ENCODE measurements at regions not wholly inside any gene's neighbourhood (a gene's known extent, or its start where the extent isn't known, plus 50 kb on each side); places are given as distances from the start of the nearest gene placed in this dataset.

DNA sequence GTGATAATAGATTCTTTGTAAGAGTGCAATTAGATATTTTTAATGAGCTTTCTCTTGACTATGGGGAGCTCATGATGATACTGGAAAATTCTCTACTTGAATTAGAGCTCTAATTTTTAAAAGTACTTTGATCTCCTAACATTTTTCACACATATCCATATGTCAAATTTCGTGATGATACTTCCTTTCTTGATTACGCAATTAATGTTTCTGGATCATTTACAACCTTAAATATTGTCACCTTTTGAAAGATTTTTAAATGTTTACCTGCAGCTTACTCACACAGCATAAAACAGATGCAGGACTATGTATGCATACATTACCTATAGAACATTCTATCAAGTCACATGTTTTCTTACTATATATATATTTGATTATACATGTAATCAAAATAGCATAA is 598.5 kb upstream of the DSEL start:
- intact Hi-C loops (cut with micrococcal nuclease; ENCODE audit: unreplicated experiment): no loop called here
- Histone ChIP-seq H3F3A (ENCODE audit: insufficient read depth, low read depth) (no peaks in the 10 kb centered on the region), H3K4me1 (replicated peaks; ENCODE audit: insufficient read depth) (no peaks in the 10 kb centered on the region), H3K9me2 (ENCODE audit: insufficient read depth) (no peaks in the 10 kb centered on the region), H3K79me2 (ENCODE audit: low read depth) (no peaks in the 10 kb centered on the region), H3K9me3 (ENCODE audit: insufficient read depth, low read depth) (no peaks in the 10 kb centered on the region), H3K27ac (no peak overlapping the region), H2AFZ (no peak overlapping the region), H4K20me1 (ENCODE audit: insufficient read depth) (peaks cover 3% of the 10 kb centered on the region; the same call in 1 of the 2 replicates), H3K4me2 (no peak overlapping the region), H3K27me3 (ENCODE audit: insufficient read depth, low read depth) (no peaks in the 10 kb centered on the region), H3K36me3 (ENCODE audit: low read depth) (no peaks in the 10 kb centered on the region), H3K4me3 (no peak overlapping the region)
- DNase-seq: no peak
- CTCF ChIA-PET: no interaction called here
- POLR2A ChIA-PET (ENCODE audit: unreplicated experiment): no interaction called here
- BruUV-seq (replicated peaks): no TSS peak
- TF ChIP-seq, protein P1, sequence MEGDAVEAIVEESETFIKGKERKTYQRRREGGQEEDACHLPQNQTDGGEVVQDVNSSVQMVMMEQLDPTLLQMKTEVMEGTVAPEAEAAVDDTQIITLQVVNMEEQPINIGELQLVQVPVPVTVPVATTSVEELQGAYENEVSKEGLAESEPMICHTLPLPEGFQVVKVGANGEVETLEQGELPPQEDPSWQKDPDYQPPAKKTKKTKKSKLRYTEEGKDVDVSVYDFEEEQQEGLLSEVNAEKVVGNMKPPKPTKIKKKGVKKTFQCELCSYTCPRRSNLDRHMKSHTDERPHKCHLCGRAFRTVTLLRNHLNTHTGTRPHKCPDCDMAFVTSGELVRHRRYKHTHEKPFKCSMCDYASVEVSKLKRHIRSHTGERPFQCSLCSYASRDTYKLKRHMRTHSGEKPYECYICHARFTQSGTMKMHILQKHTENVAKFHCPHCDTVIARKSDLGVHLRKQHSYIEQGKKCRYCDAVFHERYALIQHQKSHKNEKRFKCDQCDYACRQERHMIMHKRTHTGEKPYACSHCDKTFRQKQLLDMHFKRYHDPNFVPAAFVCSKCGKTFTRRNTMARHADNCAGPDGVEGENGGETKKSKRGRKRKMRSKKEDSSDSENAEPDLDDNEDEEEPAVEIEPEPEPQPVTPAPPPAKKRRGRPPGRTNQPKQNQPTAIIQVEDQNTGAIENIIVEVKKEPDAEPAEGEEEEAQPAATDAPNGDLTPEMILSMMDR (conservative IDR thresholded peaks at IDR 0.05): no peak
- TF ChIP-seq EZH2 (IDR thresholded peaks at IDR 0.05; ENCODE audit: low read depth): no peak

DNA sequence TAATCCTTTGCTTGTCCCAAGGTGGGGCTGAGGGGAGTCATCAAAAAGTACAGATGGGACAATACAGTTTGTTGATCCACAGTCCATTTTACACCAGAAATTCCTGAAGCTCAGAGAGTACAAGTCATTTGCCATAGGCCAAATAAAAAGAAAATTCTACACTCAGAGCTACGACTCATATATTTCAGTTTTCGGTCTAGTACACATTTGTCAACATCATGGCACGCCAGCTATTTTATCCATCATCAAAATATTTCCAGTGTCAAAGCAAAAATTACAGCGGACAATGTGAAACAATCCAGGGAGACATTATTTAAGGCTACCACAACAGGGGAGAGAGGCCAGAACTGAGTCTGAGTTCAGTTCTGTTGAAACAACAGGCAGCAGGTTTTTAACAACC is 587.5 kb upstream of the DSEL start:
- no peak for TF ChIP-seq EZH2 (IDR thresholded peaks at IDR 0.05; ENCODE audit: low read depth)
- TF ChIP-seq, protein P1 (conservative IDR thresholded peaks at IDR 0.05): no peak
- no peaks in the 10 kb centered on the region for H3K4me1 ChIP-seq (replicated peaks; ENCODE audit: insufficient read depth)
- no peak overlapping the region for H3K4me2 ChIP-seq
- intact Hi-C loops (cut with micrococcal nuclease; ENCODE audit: unreplicated experiment): no loop called here
- CTCF ChIA-PET: no interaction called here
- no peaks in the 10 kb centered on the region for H4K20me1 ChIP-seq (ENCODE audit: insufficient read depth)
- no peak overlapping the region for H2AFZ ChIP-seq
- no peak for DNase-seq
- no peaks in the 10 kb centered on the region for H3K36me3 ChIP-seq (ENCODE audit: low read depth)
- H3K9me2 ChIP-seq (ENCODE audit: insufficient read depth): no peaks in the 10 kb centered on the region
- no peak overlapping the region for H3K27ac ChIP-seq
- POLR2A ChIA-PET (ENCODE audit: unreplicated experiment): no interaction called here
- no TSS peak for BruUV-seq (replicated peaks)
- H3K9me3 ChIP-seq (ENCODE audit: insufficient read depth, low read depth): no peaks in the 10 kb centered on the region
- H3K79me2 ChIP-seq (ENCODE audit: low read depth): no peaks in the 10 kb centered on the region
- no peaks in the 10 kb centered on the region for H3K27me3 ChIP-seq (ENCODE audit: insufficient read depth, low read depth)
- no peak overlapping the region for H3K4me3 ChIP-seq
- no peaks in the 10 kb centered on the region for H3F3A ChIP-seq (ENCODE audit: insufficient read depth, low read depth)

DNA sequence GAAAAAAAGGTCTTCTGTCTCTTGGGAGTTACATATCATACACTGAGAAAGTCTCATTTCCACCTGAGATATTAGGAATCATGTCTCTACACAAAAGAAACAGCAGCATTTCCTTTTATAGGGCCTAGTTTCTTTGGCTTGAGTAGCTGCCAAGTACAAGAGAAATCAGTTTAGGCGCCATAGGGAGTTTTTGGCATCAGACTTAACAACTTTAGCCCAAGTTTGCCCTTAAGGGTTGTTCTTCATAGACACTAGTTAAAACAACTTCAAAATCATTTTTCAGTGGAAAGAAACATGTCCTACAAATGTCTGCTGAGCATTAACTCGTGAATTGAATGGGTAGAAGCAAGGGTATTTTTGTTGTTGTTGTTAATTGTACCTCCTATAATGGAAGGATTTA is 587.0 kb upstream of the DSEL start:
- POLR2A ChIA-PET (ENCODE audit: unreplicated experiment): no interaction called here
- H3K9me3 ChIP-seq (ENCODE audit: insufficient read depth, low read depth): no peaks in the 10 kb centered on the region
- BruUV-seq (replicated peaks): no TSS peak
- no peaks in the 10 kb centered on the region for H3K9me2 ChIP-seq (ENCODE audit: insufficient read depth)
- no peaks in the 10 kb centered on the region for H3F3A ChIP-seq (ENCODE audit: insufficient read depth, low read depth)
- DNase-seq: no peak
- no peaks in the 10 kb centered on the region for H3K36me3 ChIP-seq (ENCODE audit: low read depth)
- H4K20me1 ChIP-seq (ENCODE audit: insufficient read depth): no peaks in the 10 kb centered on the region
- H3K27me3 ChIP-seq (ENCODE audit: insufficient read depth, low read depth): no peaks in the 10 kb centered on the region
- no peak overlapping the region for H3K4me2 ChIP-seq
- no peak overlapping the region for H3K27ac ChIP-seq
- TF ChIP-seq, protein P1 (conservative IDR thresholded peaks at IDR 0.05): no peak
- no peak for TF ChIP-seq EZH2 (IDR thresholded peaks at IDR 0.05; ENCODE audit: low read depth)
- no peaks in the 10 kb centered on the region for H3K4me1 ChIP-seq (replicated peaks; ENCODE audit: insufficient read depth)
- no peak overlapping the region for H2AFZ ChIP-seq
- intact Hi-C loops (cut with micrococcal nuclease; ENCODE audit: unreplicated experiment): no loop called here
- CTCF ChIA-PET: no interaction called here
- H3K79me2 ChIP-seq (ENCODE audit: low read depth): no peaks in the 10 kb centered on the region
- H3K4me3 ChIP-seq: no peak overlapping the region
